ENCODE measurements at regions not wholly inside any gene's neighbourhood (a gene's known extent, or its start where the extent isn't known, plus 50 kb on each side); places are given as distances from the start of the nearest gene placed in this dataset.

DNA sequence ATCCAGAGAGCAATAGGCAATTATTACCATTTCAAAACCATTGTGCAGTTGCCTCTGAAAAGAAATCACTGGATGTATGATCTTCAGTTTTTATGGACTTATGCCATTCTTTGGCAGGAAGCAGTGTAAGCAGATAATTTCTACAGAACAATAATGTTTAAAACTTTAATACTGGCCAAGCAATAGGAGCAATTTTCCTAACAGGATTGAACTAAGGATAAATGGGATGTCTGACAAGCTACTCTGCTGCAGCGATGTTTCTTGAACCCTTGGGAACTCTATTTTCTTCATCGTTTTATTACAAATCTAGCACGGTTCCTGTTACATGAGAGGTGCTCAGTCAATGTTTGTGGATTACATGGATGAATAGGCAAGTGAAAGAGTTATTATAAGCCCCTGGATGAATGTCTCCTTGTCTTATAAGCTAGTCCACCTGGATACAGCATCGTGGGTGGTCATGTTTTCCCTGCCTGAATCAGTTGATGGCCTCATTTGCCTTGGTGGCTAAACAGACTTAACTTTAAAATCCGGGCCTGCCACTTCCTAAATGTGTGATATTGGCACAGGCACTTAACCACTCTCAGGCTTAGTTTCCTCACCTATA lies 68.2 kb upstream of the MDM1 start:
- TF ChIP-seq, protein P1, sequence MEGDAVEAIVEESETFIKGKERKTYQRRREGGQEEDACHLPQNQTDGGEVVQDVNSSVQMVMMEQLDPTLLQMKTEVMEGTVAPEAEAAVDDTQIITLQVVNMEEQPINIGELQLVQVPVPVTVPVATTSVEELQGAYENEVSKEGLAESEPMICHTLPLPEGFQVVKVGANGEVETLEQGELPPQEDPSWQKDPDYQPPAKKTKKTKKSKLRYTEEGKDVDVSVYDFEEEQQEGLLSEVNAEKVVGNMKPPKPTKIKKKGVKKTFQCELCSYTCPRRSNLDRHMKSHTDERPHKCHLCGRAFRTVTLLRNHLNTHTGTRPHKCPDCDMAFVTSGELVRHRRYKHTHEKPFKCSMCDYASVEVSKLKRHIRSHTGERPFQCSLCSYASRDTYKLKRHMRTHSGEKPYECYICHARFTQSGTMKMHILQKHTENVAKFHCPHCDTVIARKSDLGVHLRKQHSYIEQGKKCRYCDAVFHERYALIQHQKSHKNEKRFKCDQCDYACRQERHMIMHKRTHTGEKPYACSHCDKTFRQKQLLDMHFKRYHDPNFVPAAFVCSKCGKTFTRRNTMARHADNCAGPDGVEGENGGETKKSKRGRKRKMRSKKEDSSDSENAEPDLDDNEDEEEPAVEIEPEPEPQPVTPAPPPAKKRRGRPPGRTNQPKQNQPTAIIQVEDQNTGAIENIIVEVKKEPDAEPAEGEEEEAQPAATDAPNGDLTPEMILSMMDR (IDR thresholded peaks at IDR 0.05), result no peak
- TF ChIP-seq POLR2A (IDR thresholded peaks at IDR 0.05), result no peak
